T-helper 2 cell treated with Interferon-gamma antibody and Interleukin-4, amounts not matched to agents 5 μg/mL and 100 μg/mL, for 36 hours (primary cell): ENCODE measurements at regions not wholly inside any gene's neighbourhood (a gene's known extent, or its start where the extent isn't known, plus 50 kb on each side); places are given as distances from the start of the nearest gene placed in this dataset.

Experiments
- DNase-seq: peaks from one replicate; pipeline ENCODE4 v3.0.0; 2021; ENCODE audit warnings: low spot score
- H3K27ac Mint-ChIP-seq: one replicate; pipeline ENCODE4 v1.8.0; 2021; ENCODE audit warnings: mild to moderate bottlenecking, mixed read lengths
- H3K27me3 Mint-ChIP-seq: one replicate; pipeline ENCODE4 v1.8.0; 2021; ENCODE audit warnings: low read depth, mixed read lengths
- H3K36me3 Mint-ChIP-seq: one replicate; pipeline ENCODE4 v1.8.0; 2021; ENCODE audit warnings: low read depth, mixed read lengths
- H3K4me1 Mint-ChIP-seq: one replicate; pipeline ENCODE4 v1.8.0; 2021; ENCODE audit warnings: low read depth, mixed read lengths
- H3K4me3 Mint-ChIP-seq: one replicate; pipeline ENCODE4 v1.8.0; 2022; ENCODE audit warnings: mild to moderate bottlenecking, moderate library complexity, mixed read lengths
- H3K9me3 Mint-ChIP-seq: one replicate; pipeline ENCODE4 v1.8.0; 2021; ENCODE audit warnings: mixed read lengths

- no peak for DNase-seq
- Mint-ChIP-seq H3K4me3 (no peak overlapping the region), H3K4me1 (no peaks in the 10 kb centered on the region), H3K27me3 (no peaks in the 10 kb centered on the region), H3K9me3 (peaks cover 14% of the 10 kb centered on the region), H3K27ac (no peak overlapping the region), H3K36me3 (no peaks in the 10 kb centered on the region)
Measured at GRCh38 chr22:48609279-48609865, 1218.3 kb downstream of the BRD1 start.

DNA sequence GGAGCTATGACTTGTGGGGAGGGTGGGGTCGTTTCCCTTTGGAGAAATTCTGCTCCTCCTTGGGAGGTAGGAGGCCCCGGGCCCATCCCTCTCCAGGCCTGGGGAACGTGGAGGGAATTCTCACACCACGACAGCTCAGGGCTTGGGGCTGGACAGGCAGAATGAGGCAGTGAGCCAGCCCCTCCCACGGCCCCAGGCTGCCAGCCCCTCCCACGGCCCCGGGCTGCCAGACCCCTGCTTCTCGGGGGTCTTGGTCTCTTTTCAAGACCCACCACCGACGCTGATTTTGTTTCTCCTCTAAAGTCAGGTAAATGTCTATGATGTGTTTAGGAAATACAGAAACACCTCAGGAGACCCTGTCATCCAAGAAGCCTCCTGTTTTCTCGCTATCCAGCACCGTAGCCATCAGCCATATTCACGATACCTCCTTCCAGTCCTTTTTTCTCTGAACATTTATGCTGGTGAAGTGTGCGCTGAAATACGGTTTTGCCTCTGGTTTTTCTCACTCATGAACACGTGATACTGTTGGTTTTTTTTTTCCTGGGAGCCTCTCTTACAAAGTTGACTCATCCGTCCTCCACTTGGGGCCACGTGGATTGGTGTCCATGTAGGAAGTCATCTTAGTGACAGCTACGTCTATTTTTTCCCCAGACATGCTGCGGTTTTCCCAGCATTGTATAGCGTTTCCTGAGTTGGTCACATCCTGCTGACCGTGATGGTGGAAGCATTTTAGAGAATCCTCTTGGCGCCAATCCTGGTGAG is 1219.6 kb downstream of the BRD1 start:
- no peaks in the 10 kb centered on the region for H3K27me3 Mint-ChIP-seq
- H3K9me3 Mint-ChIP-seq, result peaks cover 14% of the 10 kb centered on the region
- no peaks in the 10 kb centered on the region for H3K36me3 Mint-ChIP-seq
- H3K4me1 Mint-ChIP-seq, result no peaks in the 10 kb centered on the region
- H3K27ac Mint-ChIP-seq, result no peak overlapping the region
- H3K4me3 Mint-ChIP-seq, result no peak overlapping the region
- DNase-seq, result no peak

DNA sequence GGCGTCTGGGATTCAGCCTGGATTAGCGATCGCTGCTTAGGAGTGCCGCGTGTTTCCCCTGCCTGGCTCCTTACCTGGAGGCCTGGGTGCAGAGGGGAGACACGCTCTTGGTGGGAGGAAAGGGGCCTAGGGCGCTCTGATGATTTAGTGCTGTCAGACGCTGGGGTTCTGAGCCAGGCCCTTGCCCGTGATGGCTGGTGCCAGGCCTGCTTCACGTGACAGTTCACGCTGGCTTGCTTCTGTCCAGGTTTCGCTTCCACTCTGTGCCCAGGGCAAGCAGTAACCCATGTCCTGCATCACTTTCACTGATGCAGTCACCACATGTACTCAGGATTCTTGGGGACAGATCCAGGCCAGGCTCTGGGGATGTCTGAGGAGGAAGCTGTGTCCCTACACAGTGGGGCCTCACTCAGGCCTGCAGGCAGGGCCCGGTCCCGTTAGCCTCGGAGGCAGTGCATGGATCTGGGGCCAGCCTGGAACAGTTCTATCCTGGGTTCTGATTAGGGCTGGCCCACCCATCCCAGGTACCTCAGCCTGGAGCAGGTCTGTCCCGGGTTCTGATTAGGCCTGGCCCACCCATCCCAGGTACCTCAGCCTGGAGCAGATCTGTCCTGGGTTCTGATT is 1220.9 kb downstream of the BRD1 start:
- DNase-seq, result no peak
- Mint-ChIP-seq H3K4me1 (no peaks in the 10 kb centered on the region), H3K27me3 (no peaks in the 10 kb centered on the region), H3K27ac (no peak overlapping the region), H3K4me3 (no peak overlapping the region), H3K9me3 (peaks cover 14% of the 10 kb centered on the region), H3K36me3 (no peaks in the 10 kb centered on the region)

DNA sequence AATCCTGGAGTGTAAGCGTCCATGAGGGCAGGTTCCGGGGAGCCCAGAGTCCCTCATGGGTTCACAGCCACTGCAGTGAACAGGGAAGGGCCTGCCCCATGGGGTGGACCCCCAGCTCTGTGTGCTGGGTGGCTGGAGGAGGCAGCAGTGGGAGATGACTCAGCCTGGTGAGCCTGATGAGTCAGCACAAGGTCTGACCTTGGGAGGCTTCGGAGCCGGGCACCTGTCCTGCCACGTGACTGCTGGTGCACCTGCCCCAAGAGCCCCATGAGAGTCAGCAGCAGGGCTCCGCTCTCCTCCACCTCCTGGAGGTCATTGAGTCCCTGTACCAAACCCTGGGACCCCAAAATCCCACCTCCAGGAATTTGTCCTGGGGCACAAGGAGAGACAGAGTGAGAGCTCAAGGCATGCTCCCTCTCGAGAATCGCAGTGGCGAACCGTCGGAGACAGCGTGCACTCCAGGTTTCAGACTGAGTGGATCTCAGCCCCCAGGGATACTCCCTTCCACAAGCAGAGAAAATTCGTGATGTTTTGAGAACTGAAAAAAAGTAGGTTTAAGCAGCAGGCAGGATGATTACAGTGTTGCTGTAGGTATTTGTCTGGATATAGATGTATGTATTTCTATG is 1221.7 kb downstream of the BRD1 start:
- H3K9me3 Mint-ChIP-seq, result peaks cover 14% of the 10 kb centered on the region
- H3K36me3 Mint-ChIP-seq, result no peaks in the 10 kb centered on the region
- no peak for DNase-seq
- H3K27me3 Mint-ChIP-seq, result no peaks in the 10 kb centered on the region
- no peak overlapping the region for H3K4me3 Mint-ChIP-seq
- H3K27ac Mint-ChIP-seq, result no peak overlapping the region
- H3K4me1 Mint-ChIP-seq, result no peaks in the 10 kb centered on the region

DNA sequence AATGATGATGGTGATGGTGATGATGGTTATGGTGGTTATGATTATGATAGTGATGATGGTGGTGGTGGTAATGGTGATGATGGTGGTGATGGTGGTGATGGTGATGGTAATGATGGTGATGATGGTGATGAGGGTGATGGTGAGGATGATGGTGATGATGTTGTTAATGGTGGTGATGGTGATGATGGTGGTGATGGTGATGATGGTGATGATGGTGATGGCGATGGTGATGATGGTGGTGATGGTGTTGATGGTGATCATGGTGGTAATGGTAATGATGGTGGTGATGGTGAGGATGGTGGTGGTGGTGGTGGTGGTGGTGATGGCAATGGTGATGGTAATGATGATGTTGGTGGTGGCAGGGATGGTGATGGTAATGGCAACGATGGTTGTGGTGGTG is 1222.5 kb downstream of the BRD1 start:
- no peaks in the 10 kb centered on the region for H3K4me1 Mint-ChIP-seq
- no peaks in the 10 kb centered on the region for H3K27me3 Mint-ChIP-seq
- no peak overlapping the region for H3K4me3 Mint-ChIP-seq
- DNase-seq, result no peak
- no peak overlapping the region for H3K27ac Mint-ChIP-seq
- H3K36me3 Mint-ChIP-seq, result no peaks in the 10 kb centered on the region
- peaks cover 14% of the 10 kb centered on the region for H3K9me3 Mint-ChIP-seq

DNA sequence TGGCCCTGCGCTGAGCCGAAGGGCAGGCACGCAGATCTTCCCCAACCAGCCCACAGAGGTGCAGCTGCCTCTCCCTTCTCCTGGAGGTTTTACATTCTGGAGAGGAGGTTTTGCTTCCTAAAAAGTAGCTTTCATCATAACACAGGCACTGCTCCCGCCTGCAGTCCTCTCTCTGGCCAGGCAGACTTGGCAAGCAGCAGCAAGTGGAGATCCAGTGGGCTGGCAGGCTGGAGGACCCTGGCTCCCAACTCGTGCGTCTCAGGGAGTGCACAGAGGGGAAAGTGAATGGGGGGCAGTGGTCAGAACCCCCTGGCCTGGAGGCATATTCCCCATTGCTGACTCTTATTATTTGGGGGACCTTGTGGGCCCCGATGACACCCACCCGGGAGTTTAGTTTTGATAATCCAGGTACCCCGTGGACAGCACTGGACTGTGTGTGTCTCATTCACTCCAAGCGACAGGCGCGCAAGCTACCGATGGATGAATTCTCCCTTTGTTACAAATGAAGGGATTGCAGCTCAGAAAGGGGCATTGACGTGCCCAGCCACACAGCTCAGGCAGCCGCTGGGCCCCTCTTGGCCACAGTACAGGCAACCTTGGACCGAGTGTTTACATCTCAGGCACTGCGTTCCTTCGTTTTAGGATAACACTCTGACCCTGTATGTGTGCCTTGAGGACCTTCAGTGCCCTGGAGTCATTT is 1223.9 kb downstream of the BRD1 start:
- Mint-ChIP-seq H3K4me3 (no peak overlapping the region), H3K9me3 (peaks cover 14% of the 10 kb centered on the region), H3K36me3 (no peaks in the 10 kb centered on the region), H3K27ac (no peak overlapping the region), H3K4me1 (no peaks in the 10 kb centered on the region), H3K27me3 (no peaks in the 10 kb centered on the region)
- DNase-seq, result no peak

GRCh38 chr22:48602805-48603518 is 1224.7 kb downstream of the BRD1 start:
- Mint-ChIP-seq H3K4me3 (no peak overlapping the region), H3K27me3 (no peaks in the 10 kb centered on the region), H3K9me3 (peaks cover 14% of the 10 kb centered on the region), H3K4me1 (no peaks in the 10 kb centered on the region), H3K36me3 (no peaks in the 10 kb centered on the region), H3K27ac (no peak overlapping the region)
- DNase-seq, result no peak

DNA sequence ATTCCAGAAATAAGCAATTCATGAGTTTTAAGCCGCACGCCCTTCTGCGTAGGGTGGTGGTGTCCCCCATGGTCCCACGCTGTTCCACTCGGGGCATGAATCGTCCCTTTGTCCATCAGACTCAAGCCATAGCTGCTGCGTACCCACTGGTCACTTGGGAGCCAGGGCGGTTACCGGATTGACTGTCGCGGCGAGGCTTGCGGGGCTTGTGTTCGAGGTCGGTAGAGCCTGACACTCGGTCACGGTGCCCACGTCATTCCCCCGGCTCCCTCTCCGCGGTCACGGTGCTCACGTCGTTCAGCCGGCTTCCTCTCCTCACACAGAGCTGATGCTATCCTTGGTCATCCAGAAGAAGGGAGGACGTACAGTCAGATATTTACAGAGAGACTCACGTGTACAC is 1227.0 kb downstream of the BRD1 start:
- no peak overlapping the region for H3K27ac Mint-ChIP-seq
- no peaks in the 10 kb centered on the region for H3K4me1 Mint-ChIP-seq
- H3K27me3 Mint-ChIP-seq, result no peaks in the 10 kb centered on the region
- H3K36me3 Mint-ChIP-seq, result no peaks in the 10 kb centered on the region
- H3K4me3 Mint-ChIP-seq, result no peak overlapping the region
- H3K9me3 Mint-ChIP-seq, result peaks cover 10% of the 10 kb centered on the region
- no peak for DNase-seq

DNA sequence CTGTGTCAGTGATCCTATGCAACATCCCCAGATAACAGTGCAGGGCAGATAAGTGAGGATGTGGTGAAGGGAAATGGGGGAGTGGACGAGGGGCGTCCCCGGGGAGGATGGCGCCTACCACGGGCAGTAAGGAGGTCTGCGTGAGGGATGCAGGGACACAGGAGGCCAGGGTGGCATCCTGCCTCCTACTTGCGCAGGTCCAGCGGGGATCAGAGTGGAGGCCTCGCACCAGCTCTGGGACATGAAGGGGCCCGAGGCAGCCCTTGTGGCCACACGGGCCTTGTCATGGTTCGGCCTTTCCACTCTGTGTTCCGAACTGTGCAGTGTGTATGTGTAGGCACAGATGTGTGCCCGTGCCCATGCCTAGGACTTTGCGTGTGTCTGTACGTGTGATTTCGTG is 1227.5 kb downstream of the BRD1 start:
- H3K36me3 Mint-ChIP-seq, result no peaks in the 10 kb centered on the region
- no peak for DNase-seq
- H3K9me3 Mint-ChIP-seq, result peaks cover 7% of the 10 kb centered on the region
- no peaks in the 10 kb centered on the region for H3K27me3 Mint-ChIP-seq
- H3K4me1 Mint-ChIP-seq, result no peaks in the 10 kb centered on the region
- H3K4me3 Mint-ChIP-seq, result no peak overlapping the region
- H3K27ac Mint-ChIP-seq, result no peak overlapping the region

GRCh38 chr22:48599346-48599745 is 1228.3 kb downstream of the BRD1 start:
- DNase-seq, result no peak
- Mint-ChIP-seq H3K36me3 (no peaks in the 10 kb centered on the region), H3K4me1 (no peaks in the 10 kb centered on the region), H3K27ac (no peak overlapping the region), H3K27me3 (no peaks in the 10 kb centered on the region), H3K9me3 (no peaks in the 10 kb centered on the region), H3K4me3 (no peak overlapping the region)

GRCh38 chr22:48596111-48596850 is 1231.4 kb downstream of the BRD1 start:
- H3K27ac Mint-ChIP-seq, result no peak overlapping the region
- H3K36me3 Mint-ChIP-seq, result no peaks in the 10 kb centered on the region
- H3K4me1 Mint-ChIP-seq, result no peaks in the 10 kb centered on the region
- no peaks in the 10 kb centered on the region for H3K9me3 Mint-ChIP-seq
- DNase-seq, result no peak
- H3K4me3 Mint-ChIP-seq, result no peak overlapping the region
- no peaks in the 10 kb centered on the region for H3K27me3 Mint-ChIP-seq

DNA sequence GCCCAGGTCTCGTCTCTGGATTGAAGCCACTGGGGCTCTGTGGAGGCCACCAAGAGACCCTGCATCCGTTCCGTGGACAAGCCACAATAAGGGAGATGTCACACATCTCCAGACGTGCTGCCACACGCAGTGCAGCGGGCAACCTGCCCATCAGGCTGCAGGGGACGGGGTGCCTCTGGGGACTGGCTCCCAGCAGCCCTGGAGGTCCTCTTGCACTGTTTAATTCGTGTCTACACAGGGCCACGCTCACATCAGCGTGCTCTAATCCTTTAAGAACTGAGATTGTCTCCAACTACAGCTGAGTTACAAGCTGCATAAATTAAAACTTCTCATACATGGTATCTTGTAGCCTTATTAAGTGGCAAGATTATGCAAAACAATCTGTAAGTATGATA is 1232.2 kb downstream of the BRD1 start:
- H3K27ac Mint-ChIP-seq, result no peak overlapping the region
- H3K36me3 Mint-ChIP-seq, result no peaks in the 10 kb centered on the region
- DNase-seq, result no peak
- no peak overlapping the region for H3K4me3 Mint-ChIP-seq
- no peaks in the 10 kb centered on the region for H3K9me3 Mint-ChIP-seq
- H3K27me3 Mint-ChIP-seq, result no peaks in the 10 kb centered on the region
- H3K4me1 Mint-ChIP-seq, result no peaks in the 10 kb centered on the region
